H1 (cell line): ENCODE measurements at regions not wholly inside any gene's neighbourhood (a gene's known extent, or its start where the extent isn't known, plus 50 kb on each side); places are given as distances from the start of the nearest gene placed in this dataset.

Experiments
- CTCF ChIA-PET: fragments of 300-600 bp; sonication (Branson Sonifier 250); formaldehyde crosslinking; loops from one replicate; lab custom pipeline; 2021; ENCODE audit not compliant: partially characterized antibody; lab: Charles Lee
- POLR2A ChIA-PET: fragments of 300-600 bp; sonication (Branson Sonifier 250); formaldehyde crosslinking; loops from one replicate; lab custom pipeline; 2021; ENCODE audit warnings: inconsistent platforms; ENCODE audit not compliant: partially characterized antibody; lab: Charles Lee
- DNase-seq, 2 experiments: peaks; one replicate each; pipeline versions ENCODE4 v3.0.0 to v3.0.0-alpha.2; 2010 to 2022; ENCODE audit warnings: low spot score in 2 of 2, low read depth in 1 of 2, mixed read lengths in 1 of 2
- FAIRE-seq: peaks from 2 replicates; lab custom pipeline; 2011; peaks lifted over from hg19 to GRCh38; lab: Jason Lieb, UNC
- H2AFZ ChIP-seq: 2 replicates; pipeline ENCODE4 v1.8.1; 2012; ENCODE audit warnings: low read length, inconsistent platforms
- H2AK5ac ChIP-seq: 2 replicates; pipeline ENCODE4 v1.6.1; 2013; ENCODE audit warnings: low read depth, low read length
- H2BK120ac ChIP-seq: replicated peaks from 2 replicates; pipeline ENCODE3; 2013; ENCODE audit warnings: low read depth, low read length, inconsistent platforms
- H2BK12ac ChIP-seq: 2 replicates; pipeline ENCODE4 v1.6.1; 2013; ENCODE audit warnings: low read depth, low read length
- H2BK15ac ChIP-seq: 2 replicates; pipeline ENCODE4 v1.6.1; 2013; ENCODE audit warnings: low read length
- H2BK20ac ChIP-seq: 2 replicates; pipeline ENCODE4 v1.6.1; 2013; ENCODE audit warnings: low read length
- H2BK5ac ChIP-seq: 2 replicates; pipeline ENCODE4 v1.6.1; 2013; ENCODE audit warnings: low read depth, low read length
- H3K14ac ChIP-seq: 2 replicates; pipeline ENCODE4 v1.6.1; 2013; ENCODE audit warnings: inconsistent platforms; ENCODE audit not compliant: insufficient read length
- H3K18ac ChIP-seq: 2 replicates; pipeline ENCODE4 v1.6.1; 2013; ENCODE audit warnings: low read length; ENCODE audit errors: extremely low read depth
- H3K23ac ChIP-seq: 2 replicates; pipeline ENCODE4 v1.6.1; 2013; ENCODE audit warnings: inconsistent platforms; ENCODE audit not compliant: insufficient read length
- H3K23me2 ChIP-seq: 2 replicates; pipeline ENCODE4 v1.6.1; 2013; ENCODE audit warnings: low read depth, low read length
- H3K27ac ChIP-seq: 2 replicates; pipeline ENCODE4 v1.6.1; 2011; ENCODE audit warnings: low read depth, low read length, inconsistent platforms
- H3K27me3 ChIP-seq, 4 experiments: replicated peaks in 1 of 4; 1 replicate in 1 of 4; 2 replicates in 3 of 4; pipeline versions ENCODE4 v1.6.1 to v1.8.1; 2011 to 2013; ENCODE audit warnings: low read length in 3 of 4, mild to moderate bottlenecking in 3 of 4, inconsistent platforms in 2 of 4, mixed read lengths in 2 of 4, moderate library complexity in 1 of 4; ENCODE audit not compliant: control insufficient read depth in 3 of 4, insufficient read depth in 3 of 4; ENCODE audit errors: extremely low read depth in 1 of 4
- H3K36me3 ChIP-seq, 4 experiments: 2 replicates each; pipeline versions ENCODE4 v1.6.1 to v1.8.1; 2011 to 2013; ENCODE audit warnings: mild to moderate bottlenecking in 4 of 4, low read length in 3 of 4, moderate library complexity in 2 of 4, control low read depth in 1 of 4, inconsistent platforms in 1 of 4; ENCODE audit not compliant: insufficient read depth in 4 of 4, control insufficient read depth in 2 of 4
- H3K4ac ChIP-seq: replicated peaks from 2 replicates; pipeline ENCODE3; 2013; ENCODE audit warnings: low read length, low read depth, mixed read lengths, inconsistent platforms; ENCODE audit not compliant: insufficient read length
- H3K4me1 ChIP-seq, 4 experiments: replicated peaks in 1 of 4; 1 replicate in 1 of 4; 2 replicates in 3 of 4; pipeline versions ENCODE4 v1.6.1 to v1.8.1; 2011 to 2013; ENCODE audit warnings: low read length in 3 of 4, inconsistent platforms in 2 of 4, mixed read lengths in 1 of 4; ENCODE audit not compliant: insufficient read depth in 4 of 4, control insufficient read depth in 3 of 4
- H3K4me2 ChIP-seq, 2 experiments: 2 replicates each; pipeline versions ENCODE4 v1.6.1 to v1.8.1; 2011 to 2013; ENCODE audit warnings: low read depth in 2 of 2, low read length in 2 of 2, control low read depth in 1 of 2, inconsistent platforms in 1 of 2, mild to moderate bottlenecking in 1 of 2; ENCODE audit not compliant: insufficient read depth in 1 of 2
- H3K4me3 ChIP-seq, 4 experiments: fragments of 200-600, 300-600 bp in 1 of 4; sonication (generic), shearing (Covaris generic), sonication (Bioruptor Twin) in 1 of 4; 2 replicates each; pipeline versions ENCODE4 v1.5.1 to v1.8.1; 2011 to 2016; ENCODE audit warnings: low read length in 4 of 4, low read depth in 3 of 4, control low read depth in 2 of 4, inconsistent platforms in 2 of 4, mild to moderate bottlenecking in 2 of 4, mixed read lengths in 1 of 4, moderate library complexity in 1 of 4; ENCODE audit not compliant: insufficient read depth in 2 of 4; ENCODE audit errors: extremely low read depth in 1 of 4
- H3K56ac ChIP-seq: replicated peaks from 2 replicates; pipeline ENCODE3; 2013; ENCODE audit warnings: low read depth, mild to moderate bottlenecking, mixed read lengths, low read length, inconsistent platforms; ENCODE audit not compliant: insufficient read length
- H3K79me1 ChIP-seq: 2 replicates; pipeline ENCODE4 v1.6.1; 2013; ENCODE audit warnings: low read depth, low read length, control low read depth
- H3K79me2 ChIP-seq, 2 experiments: 2 replicates each; pipeline versions ENCODE4 v1.6.1 to v1.8.1; 2012 to 2013; ENCODE audit warnings: low read length in 2 of 2, mild to moderate bottlenecking in 2 of 2, inconsistent platforms in 1 of 2; ENCODE audit not compliant: insufficient read depth in 2 of 2, control insufficient read depth in 1 of 2
- H3K9ac ChIP-seq, 4 experiments: replicated peaks in 1 of 4; 1 replicate in 1 of 4; 2 replicates in 3 of 4; pipeline versions ENCODE4 v1.6.1 to v1.8.1; 2011 to 2013; ENCODE audit warnings: low read depth in 3 of 4, low read length in 3 of 4, control low read depth in 2 of 4, mild to moderate bottlenecking in 2 of 4, moderate library complexity in 2 of 4, inconsistent platforms in 1 of 4; ENCODE audit errors: extremely low read depth in 1 of 4
- H3K9me3 ChIP-seq, 2 experiments: 2 replicates each; pipeline versions ENCODE4 v1.6.1 to v1.8.1; 2012 to 2013; ENCODE audit warnings: mild to moderate bottlenecking in 2 of 2, moderate library complexity in 2 of 2, control low read depth in 1 of 2, inconsistent platforms in 1 of 2, low read depth in 1 of 2, low read length in 1 of 2, mixed read lengths in 1 of 2; ENCODE audit not compliant: insufficient read depth in 2 of 2
- H4K20me1 ChIP-seq, 2 experiments: replicated peaks in 1 of 2; 2 replicates each; pipeline versions ENCODE3 to v1.8.1; 2011 to 2013; ENCODE audit warnings: inconsistent platforms in 2 of 2, low read length in 2 of 2, mild to moderate bottlenecking in 1 of 2; ENCODE audit not compliant: insufficient read depth in 2 of 2, control insufficient read depth in 1 of 2
- H4K5ac ChIP-seq: 2 replicates; pipeline ENCODE4 v1.6.1; 2013; ENCODE audit warnings: low read length, low read depth, mixed read lengths, inconsistent platforms; ENCODE audit not compliant: insufficient read length
- H4K8ac ChIP-seq: 2 replicates; pipeline ENCODE4 v1.8.0; 2013; ENCODE audit warnings: mild to moderate bottlenecking, moderate library complexity, low read length, inconsistent platforms; ENCODE audit not compliant: insufficient read depth; ENCODE audit errors: extremely low read depth
- H4K91ac ChIP-seq: replicated peaks from 2 replicates; pipeline ENCODE3; 2013; ENCODE audit warnings: low read length, mixed read lengths, inconsistent platforms; ENCODE audit not compliant: insufficient read length
- BRCA1 ChIP-seq: IDR thresholded peaks from 2 replicates; pipeline ENCODE4 v1.6.1; 2012; ENCODE audit warnings: low read depth, low read length, improper control_type of control experiment
- CBX8 ChIP-seq: fragments of 300-800, 300-1000 bp; sonication (generic); IDR thresholded peaks from 2 replicates; pipeline ENCODE4 v1.7.1; 2016; ENCODE audit warnings: low read depth, low read length, borderline replicate concordance
- CHD1 ChIP-seq: IDR thresholded peaks from 2 replicates; pipeline ENCODE4 v1.6.1; 2012; ENCODE audit warnings: low read depth, low read length, improper control_type of control experiment
- CREB1 ChIP-seq: IDR thresholded peaks from 2 replicates; pipeline ENCODE4 v1.6.1; 2012; ENCODE audit warnings: inconsistent platforms
- GABPA ChIP-seq: IDR thresholded peaks from 2 replicates; pipeline ENCODE4 v1.6.1; 2011; ENCODE audit warnings: mild to moderate bottlenecking, low read length, moderate library complexity, borderline replicate concordance; ENCODE audit not compliant: insufficient read depth
- GTF2F1 ChIP-seq: IDR thresholded peaks from 2 replicates; pipeline ENCODE4 v1.6.1; 2012; ENCODE audit warnings: low read depth, low read length, improper control_type of control experiment, borderline replicate concordance
- HDAC2 ChIP-seq, 2 experiments: fragments of 300-600 bp in 1 of 2; sonication (generic) in 1 of 2; IDR thresholded peaks; 2 replicates each; pipeline ENCODE4 v1.6.1; 2011 to 2012; ENCODE audit warnings: low read depth in 2 of 2, low read length in 2 of 2, mild to moderate bottlenecking in 2 of 2, moderate library complexity in 2 of 2, borderline replicate concordance in 1 of 2, inconsistent platforms in 1 of 2
- NANOG ChIP-seq: IDR thresholded peaks from 2 replicates; pipeline ENCODE4 v1.6.1; 2011; ENCODE audit warnings: low read length, low read depth, mild to moderate bottlenecking, inconsistent platforms; ENCODE audit not compliant: insufficient read depth, poor library complexity, severe bottlenecking
- POLR2AphosphoS5 ChIP-seq: IDR thresholded peaks from 2 replicates; pipeline ENCODE4 v1.6.1; 2011; ENCODE audit warnings: low read depth, low read length
- POU5F1 ChIP-seq: IDR thresholded peaks from 2 replicates; pipeline ENCODE4 v1.6.1; 2011; ENCODE audit warnings: low read depth, mild to moderate bottlenecking, low read length, moderate library complexity
- RFX5 ChIP-seq: IDR thresholded peaks from 2 replicates; pipeline ENCODE4 v1.6.1; 2011; ENCODE audit warnings: low read depth, low read length, improper control_type of control experiment, borderline replicate concordance
- SP4 ChIP-seq: IDR thresholded peaks from 2 replicates; pipeline ENCODE4 v1.6.1; 2012; ENCODE audit warnings: low read length, inconsistent platforms
- YY1 ChIP-seq: IDR thresholded peaks from 2 replicates; pipeline ENCODE4 v1.6.1; 2011; ENCODE audit warnings: low read depth, mild to moderate bottlenecking, low read length
- WGBS, 2 experiments: shearing (Covaris generic) in 1 of 2; methylation state at CpG; one replicate each; pipeline versions ENCODE4 v1.1.6 to v1.1.7; 2013 to 2015; ENCODE audit warnings: low lambda C conversion rate in 2 of 2, mixed read lengths in 2 of 2, inconsistent platforms in 1 of 2, low coverage in 1 of 2, missing lambda C conversion rate in 1 of 2; ENCODE audit not compliant: insufficient replicate concordance in 2 of 2, insufficient coverage in 1 of 2, insufficient read length in 1 of 2; ENCODE audit errors: extremely low coverage in 1 of 2, missing lambda C conversion rate in 1 of 2; 5-methylcytosine and 5-hydroxymethylcytosine counted together
- TF ChIP-seq, protein P1 (sequence below): IDR thresholded peaks from 2 replicates; pipeline ENCODE4 v1.6.1; 2011; ENCODE audit warnings: low read length, improper control_type of control experiment

DNA sequence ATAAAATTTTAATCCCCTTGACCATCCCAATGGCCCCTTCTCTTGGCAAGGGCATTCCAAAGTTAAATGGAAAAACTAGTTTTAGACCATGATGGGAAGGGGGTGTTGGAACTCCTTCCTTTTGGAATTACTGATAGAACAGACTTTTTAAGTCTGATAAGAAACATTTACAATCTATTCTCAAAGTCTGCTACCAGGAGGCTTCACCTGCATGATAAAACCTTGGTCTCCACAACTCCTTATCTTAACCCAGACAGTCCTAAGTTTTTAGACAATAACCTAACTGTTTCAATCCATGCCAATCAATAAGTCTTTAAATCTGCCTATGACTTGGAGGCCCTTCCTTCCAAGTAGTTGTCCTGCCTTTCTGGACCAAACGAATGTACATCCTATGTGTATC, 63.9 kb upstream of the PGRMC2 start:
- no peak overlapping the region for H2BK20ac ChIP-seq
- no peaks in the 10 kb centered on the region for H4K20me1 ChIP-seq
- no peak overlapping the region for H4K8ac ChIP-seq
- no peak overlapping the region for H2AFZ ChIP-seq
- no peak overlapping the region for H3K56ac ChIP-seq
- CTCF ChIA-PET = interaction anchor here (1.4 kb wide), 1 partner anchor 9 kb away, joined by 6 read pairs; no protein-coding TSS in a partner anchor
- no peak overlapping the region for H2BK12ac ChIP-seq
- POLR2A ChIA-PET = no interaction called here
- H3K27ac ChIP-seq = no peak overlapping the region
- H2AK5ac ChIP-seq = no peak overlapping the region
- no peak overlapping the region for H4K91ac ChIP-seq
- H3K23ac ChIP-seq = no peak overlapping the region
- peaks cover 0 to 7% (median 3%) of the 10 kb centered on the region in 4 experiments; a peak in 5 of 7 replicates for H3K4me1 ChIP-seq
- no peak overlapping the region for H3K4me3 ChIP-seq
- H2BK120ac ChIP-seq = no peak overlapping the region
- 89% methylated on average over 1 of the region's 1 CpG; no CpG with 5 or more reads in 1 of the 2 experiments for WGBS, 2 experiments
- no peak overlapping the region for H2BK15ac ChIP-seq
- H3K9ac ChIP-seq = no peak overlapping the region
- H3K4me2 ChIP-seq = no peak overlapping the region
- H3K79me1 ChIP-seq = no peaks in the 10 kb centered on the region
- no peaks in the 10 kb centered on the region for H3K27me3 ChIP-seq
- FAIRE-seq = no peak
- no peak overlapping the region for H4K5ac ChIP-seq
- no peak for DNase-seq
- no peak overlapping the region for H2BK5ac ChIP-seq
- H3K18ac ChIP-seq = no peak overlapping the region
- no peaks in the 10 kb centered on the region for H3K23me2 ChIP-seq
- H3K14ac ChIP-seq = no peak overlapping the region
- H3K9me3 ChIP-seq = no peaks in the 10 kb centered on the region
- H3K79me2 ChIP-seq = no peaks in the 10 kb centered on the region
- no peak overlapping the region for H3K4ac ChIP-seq
- H3K36me3 ChIP-seq = no peaks in the 10 kb centered on the region
- TF ChIP-seq NANOG = no peak
- no peak for TF ChIP-seq GTF2F1
- TF ChIP-seq BRCA1 = no peak
- TF ChIP-seq, protein P1, sequence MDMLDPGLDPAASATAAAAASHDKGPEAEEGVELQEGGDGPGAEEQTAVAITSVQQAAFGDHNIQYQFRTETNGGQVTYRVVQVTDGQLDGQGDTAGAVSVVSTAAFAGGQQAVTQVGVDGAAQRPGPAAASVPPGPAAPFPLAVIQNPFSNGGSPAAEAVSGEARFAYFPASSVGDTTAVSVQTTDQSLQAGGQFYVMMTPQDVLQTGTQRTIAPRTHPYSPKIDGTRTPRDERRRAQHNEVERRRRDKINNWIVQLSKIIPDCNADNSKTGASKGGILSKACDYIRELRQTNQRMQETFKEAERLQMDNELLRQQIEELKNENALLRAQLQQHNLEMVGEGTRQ = no peak
- no peak for TF ChIP-seq YY1
- TF ChIP-seq POU5F1 = no peak
- TF ChIP-seq GABPA = no peak
- no peak for TF ChIP-seq RFX5
- no peak for TF ChIP-seq CHD1
- TF ChIP-seq HDAC2 (IDR thresholded peaks at IDR 0.05; ENCODE audit: borderline replicate concordance in 1 of 2, low read depth in 2 of 2, low read length in 2 of 2) = no peak
- TF ChIP-seq POLR2AphosphoS5 = no peak
- no peak for TF ChIP-seq CREB1
- no peak for TF ChIP-seq CBX8
- TF ChIP-seq SP4 = no peak
